Glutamatergic neuron (in vitro differentiated cells): ENCODE measurements at regions not wholly inside any gene's neighbourhood (a gene's known extent, or its start where the extent isn't known, plus 50 kb on each side); places are given as distances from the start of the nearest gene placed in this dataset.

Experiments used
- DNase-seq: peaks from one replicate; pipeline ENCODE4 v3.0.0; 2022
- H3K27ac Mint-ChIP-seq: one replicate; pipeline ENCODE4 v1.8.0; 2020; ENCODE audit warnings: mild to moderate bottlenecking, mixed read lengths, inconsistent platforms; ENCODE audit not compliant: unreplicated experiment
- H3K27me3 Mint-ChIP-seq: one replicate; pipeline ENCODE4 v1.8.0; 2020; ENCODE audit warnings: mild to moderate bottlenecking, moderate library complexity, mixed read lengths, inconsistent platforms; ENCODE audit not compliant: unreplicated experiment
- H3K36me3 Mint-ChIP-seq: one replicate; pipeline ENCODE4 v1.8.0; 2020; ENCODE audit warnings: mild to moderate bottlenecking, mixed read lengths, inconsistent platforms; ENCODE audit not compliant: unreplicated experiment
- H3K4me1 Mint-ChIP-seq: one replicate; pipeline ENCODE4 v1.8.0; 2020; ENCODE audit warnings: mild to moderate bottlenecking, low read depth, mixed read lengths, inconsistent platforms; ENCODE audit not compliant: unreplicated experiment
- H3K4me3 Mint-ChIP-seq: one replicate; pipeline ENCODE4 v1.8.0; 2020; ENCODE audit warnings: mild to moderate bottlenecking, mixed read lengths, inconsistent platforms; ENCODE audit not compliant: unreplicated experiment
- H3K9me3 Mint-ChIP-seq: one replicate; pipeline ENCODE4 v1.8.0; 2020; ENCODE audit warnings: mild to moderate bottlenecking, moderate library complexity, mixed read lengths, inconsistent platforms; ENCODE audit not compliant: unreplicated experiment
- CTCF ChIP-seq: fragments of 200-600 bp; sonication (generic); IDR thresholded peaks from one replicate; pipeline ENCODE4 v1.5.0; 2021; ENCODE audit not compliant: partially characterized antibody, unreplicated experiment

GRCh38 chr20:43803276-43803675, 76.5 kb upstream of the GTSF1L start:
- no peak for DNase-seq
- TF ChIP-seq CTCF: no peak
- Mint-ChIP-seq H3K4me1 (no peaks in the 10 kb centered on the region), H3K27ac (no peak overlapping the region), H3K4me3 (no peak overlapping the region), H3K36me3 (no peaks in the 10 kb centered on the region), H3K9me3 (peaks cover 6% of the 10 kb centered on the region), H3K27me3 (no peaks in the 10 kb centered on the region)

GRCh38 chr20:43800186-43800585, 73.4 kb upstream of the GTSF1L start:
- no peaks in the 10 kb centered on the region for H3K27me3 Mint-ChIP-seq
- H3K4me3 Mint-ChIP-seq: no peak overlapping the region
- no peak overlapping the region for H3K27ac Mint-ChIP-seq
- no peak for DNase-seq
- no peaks in the 10 kb centered on the region for H3K4me1 Mint-ChIP-seq
- TF ChIP-seq CTCF: no peak
- peaks cover 2% of the 10 kb centered on the region for H3K9me3 Mint-ChIP-seq
- H3K36me3 Mint-ChIP-seq: no peaks in the 10 kb centered on the region

- DNase-seq: no peak
- H3K9me3 Mint-ChIP-seq: peaks cover 2% of the 10 kb centered on the region
- H3K4me1 Mint-ChIP-seq: no peaks in the 10 kb centered on the region
- H3K4me3 Mint-ChIP-seq: no peak overlapping the region
- no peaks in the 10 kb centered on the region for H3K36me3 Mint-ChIP-seq
- H3K27me3 Mint-ChIP-seq: no peaks in the 10 kb centered on the region
- H3K27ac Mint-ChIP-seq: no peak overlapping the region
- no peak for TF ChIP-seq CTCF
Measured at GRCh38 chr20:43799741-43800140, 72.9 kb upstream of the GTSF1L start.

DNA sequence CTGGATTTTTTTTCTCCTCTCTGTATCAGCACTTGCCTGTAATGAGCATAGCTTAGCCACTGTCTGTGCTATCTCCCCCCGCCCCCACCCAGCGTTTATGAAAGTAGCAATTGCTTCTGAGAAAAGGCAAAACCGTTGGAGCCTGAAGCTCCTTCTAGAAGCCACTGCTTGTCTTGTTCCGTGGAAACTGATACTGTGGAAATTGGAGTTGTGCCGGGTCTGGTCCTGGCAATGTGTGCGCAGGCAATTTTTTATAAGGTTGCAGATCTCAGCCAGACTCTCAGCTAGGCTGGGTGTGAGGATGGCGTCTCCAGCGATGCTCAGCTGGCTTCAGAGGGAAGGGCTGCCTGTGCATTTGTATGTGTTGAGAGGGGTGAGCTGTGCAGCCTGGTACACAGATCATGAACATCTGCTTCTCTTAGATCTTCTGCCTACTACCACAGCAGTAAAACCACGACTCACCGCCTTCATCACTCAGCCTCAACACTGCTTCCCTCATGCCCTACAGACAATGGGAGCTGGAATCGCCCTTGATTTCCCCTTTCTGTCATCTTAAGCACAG, 72.4 kb upstream of the GTSF1L start:
- H3K27ac Mint-ChIP-seq: no peak overlapping the region
- TF ChIP-seq CTCF: no peak
- H3K4me3 Mint-ChIP-seq: no peak overlapping the region
- H3K4me1 Mint-ChIP-seq: no peaks in the 10 kb centered on the region
- H3K27me3 Mint-ChIP-seq: no peaks in the 10 kb centered on the region
- H3K9me3 Mint-ChIP-seq: peaks cover 2% of the 10 kb centered on the region
- H3K36me3 Mint-ChIP-seq: no peaks in the 10 kb centered on the region
- DNase-seq: no peak

GRCh38 chr20:43798291-43799149, 71.7 kb upstream of the GTSF1L start:
- Mint-ChIP-seq H3K27me3 (no peaks in the 10 kb centered on the region), H3K36me3 (no peaks in the 10 kb centered on the region), H3K9me3 (peaks cover under 1% of the 10 kb centered on the region), H3K4me3 (no peak overlapping the region), H3K27ac (no peak overlapping the region), H3K4me1 (no peaks in the 10 kb centered on the region)
- no peak for TF ChIP-seq CTCF
- DNase-seq: no peak
